Keratinocyte (primary cell): ENCODE measurements at regions not wholly inside any gene's neighbourhood (a gene's known extent, or its start where the extent isn't known, plus 50 kb on each side); places are given as distances from the start of the nearest gene placed in this dataset.

ENCODE experiments used
- DNase-seq: peaks from one replicate; pipeline ENCODE4 v3.0.0-alpha.2; 2011; ENCODE audit warnings: low read depth, missing footprints, low spot score
- FAIRE-seq: peaks from 2 replicates; lab custom pipeline; 2011; peaks lifted over from hg19 to GRCh38; lab: Jason Lieb, UNC
- H2AFZ ChIP-seq: 2 replicates; pipeline ENCODE4 v1.6.0; 2012; ENCODE audit warnings: low read length, control low read depth, inconsistent platforms; ENCODE audit not compliant: control insufficient read depth
- H3K27ac ChIP-seq: 2 replicates; pipeline ENCODE4 v1.5.1; 2011; ENCODE audit warnings: low read length; ENCODE audit not compliant: control insufficient read depth, insufficient read depth
- H3K27me3 ChIP-seq: 3 replicates; pipeline ENCODE4 v1.6.0; 2011; ENCODE audit warnings: low read length; ENCODE audit not compliant: control insufficient read depth, insufficient read depth; ENCODE audit errors: extremely low read depth
- H3K36me3 ChIP-seq, 2 experiments: 2 replicates in 1 of 2; 3 replicates in 1 of 2; pipeline ENCODE4 v1.5.1; 2011; ENCODE audit warnings: low read length in 2 of 2, mild to moderate bottlenecking in 1 of 2; ENCODE audit not compliant: control insufficient read depth in 2 of 2, insufficient read depth in 2 of 2; ENCODE audit errors: extremely low read depth in 1 of 2
- H3K4me1 ChIP-seq: 3 replicates; pipeline ENCODE4 v1.5.1; 2011; ENCODE audit warnings: low read length; ENCODE audit not compliant: control insufficient read depth, insufficient read depth; ENCODE audit errors: extremely low read depth
- H3K4me2 ChIP-seq: 3 replicates; pipeline ENCODE4 v1.6.0; 2011; ENCODE audit warnings: low read depth, low read length; ENCODE audit not compliant: control insufficient read depth, insufficient read depth; ENCODE audit errors: extremely low read depth
- H3K4me3 ChIP-seq, 3 experiments: fragments of 200-600 bp in 1 of 3; sonication (generic) in 1 of 3; 2 replicates in 2 of 3; 3 replicates in 1 of 3; pipeline ENCODE4 v1.5.1; 2011 to 2016; ENCODE audit warnings: low read length in 3 of 3, mild to moderate bottlenecking in 3 of 3, control low read depth in 2 of 3, inconsistent platforms in 1 of 3, low read depth in 1 of 3, mixed read lengths in 1 of 3, mixed run types in 1 of 3, moderate library complexity in 1 of 3; ENCODE audit not compliant: control insufficient read depth in 2 of 3, insufficient read depth in 2 of 3; ENCODE audit errors: extremely low read depth in 1 of 3
- H3K79me2 ChIP-seq: 2 replicates; pipeline ENCODE4 v1.6.0; 2012; ENCODE audit warnings: low read length; ENCODE audit not compliant: control insufficient read depth, insufficient read depth
- H3K9ac ChIP-seq: 3 replicates; pipeline ENCODE4 v1.6.0; 2011; ENCODE audit warnings: low read length; ENCODE audit not compliant: control insufficient read depth, insufficient read depth; ENCODE audit errors: extremely low read depth
- H3K9me1 ChIP-seq: 3 replicates; pipeline ENCODE4 v1.6.0; 2011; ENCODE audit warnings: low read length; ENCODE audit not compliant: control insufficient read depth, insufficient read depth; ENCODE audit errors: extremely low read depth
- H3K9me3 ChIP-seq: 2 replicates; pipeline ENCODE4 v1.5.1; 2012; ENCODE audit warnings: low read depth, low read length; ENCODE audit not compliant: control insufficient read depth
- H4K20me1 ChIP-seq: 3 replicates; pipeline ENCODE4 v1.6.0; 2011; ENCODE audit warnings: low read length; ENCODE audit not compliant: control insufficient read depth, insufficient read depth; ENCODE audit errors: extremely low read depth
- EZH2 ChIP-seq: IDR thresholded peaks from one replicate; pipeline ENCODE4 v1.6.1; 2012; ENCODE audit warnings: inconsistent platforms, mild to moderate bottlenecking, low read length, moderate library complexity
- dilution Hi-C: fragments of 300-500 bp; cut with MboI; formaldehyde crosslinking; loops from one replicate; pipeline ENCODE4 v1.7.0; 2020; ENCODE audit warnings: low sequenced_read_pairs; ENCODE audit not compliant: extremely low pct_ligation_motif_present
- TF ChIP-seq, protein P1 (sequence below), 3 experiments: IDR thresholded peaks in 1 of 3; conservative IDR thresholded peaks in 1 of 3; optimal IDR thresholded peaks in 1 of 3; 2 replicates in 2 of 3; 3 replicates in 1 of 3; pipeline versions ENCODE3 to v1.5.1; 2011; ENCODE audit warnings: low read length in 3 of 3, mild to moderate bottlenecking in 3 of 3, moderate library complexity in 2 of 3, control low read depth in 1 of 3, inconsistent platforms in 1 of 3; ENCODE audit not compliant: insufficient read depth in 2 of 3; ENCODE audit errors: extremely low read depth in 1 of 3

DNA sequence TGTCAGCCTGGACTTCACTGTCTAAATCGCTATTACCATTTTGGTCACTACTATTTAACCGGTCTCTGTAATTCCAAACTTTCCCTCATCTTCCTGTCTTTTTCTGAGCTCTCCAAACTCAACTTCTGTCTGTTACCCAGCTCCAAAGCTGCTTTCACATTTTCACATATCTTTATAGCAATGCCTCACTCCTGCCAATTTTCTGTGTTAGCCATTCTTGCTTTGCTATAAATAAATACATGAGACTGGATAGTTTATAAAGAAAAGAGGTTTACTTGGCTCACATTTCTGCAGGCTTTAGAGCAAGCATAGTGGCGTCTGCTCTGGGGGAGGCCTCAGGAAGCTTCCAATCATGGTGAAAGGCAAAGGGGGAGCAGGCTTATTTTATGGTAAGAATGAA, 368.3 kb upstream of the GNPDA2 start:
- dilution Hi-C loops: no loop called here
- no peak for FAIRE-seq
- no peak overlapping the region for H3K27ac ChIP-seq

DNA sequence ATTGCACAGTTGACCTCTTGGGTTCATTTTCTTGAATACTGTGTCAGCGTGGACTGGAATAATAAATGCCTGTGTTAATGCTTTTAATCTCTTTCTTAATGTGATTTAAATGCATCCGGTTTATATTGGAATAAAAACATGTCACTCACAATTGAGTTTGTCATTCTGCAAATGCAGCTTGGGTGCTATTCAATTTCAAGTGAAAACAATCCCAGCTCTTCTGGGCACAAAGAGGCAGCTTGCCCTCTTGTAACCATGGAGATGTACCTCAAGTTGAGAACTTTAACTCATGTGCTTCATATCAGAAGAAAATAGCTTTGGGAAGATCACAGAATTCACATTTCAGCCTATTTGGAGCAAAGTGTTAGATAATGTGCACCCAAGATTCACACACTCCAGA, 355.7 kb upstream of the GNPDA2 start:
- Histone ChIP-seq H3K4me1 (no peaks in the 10 kb centered on the region), H3K9me1 (no peaks in the 10 kb centered on the region), H3K27me3 (no peaks in the 10 kb centered on the region), H3K27ac (no peak overlapping the region), H3K4me3 (no peak overlapping the region), H3K36me3 (no peaks in the 10 kb centered on the region), H2AFZ (no peak overlapping the region), H3K9me3 (no peaks in the 10 kb centered on the region), H3K4me2 (no peak overlapping the region), H4K20me1 (no peaks in the 10 kb centered on the region), H3K9ac (no peak overlapping the region), H3K79me2 (no peaks in the 10 kb centered on the region)
- dilution Hi-C loops: no loop called here
- DNase-seq (no peak), FAIRE-seq (no peak)
- no peak for TF ChIP-seq EZH2
- TF ChIP-seq, protein P1, sequence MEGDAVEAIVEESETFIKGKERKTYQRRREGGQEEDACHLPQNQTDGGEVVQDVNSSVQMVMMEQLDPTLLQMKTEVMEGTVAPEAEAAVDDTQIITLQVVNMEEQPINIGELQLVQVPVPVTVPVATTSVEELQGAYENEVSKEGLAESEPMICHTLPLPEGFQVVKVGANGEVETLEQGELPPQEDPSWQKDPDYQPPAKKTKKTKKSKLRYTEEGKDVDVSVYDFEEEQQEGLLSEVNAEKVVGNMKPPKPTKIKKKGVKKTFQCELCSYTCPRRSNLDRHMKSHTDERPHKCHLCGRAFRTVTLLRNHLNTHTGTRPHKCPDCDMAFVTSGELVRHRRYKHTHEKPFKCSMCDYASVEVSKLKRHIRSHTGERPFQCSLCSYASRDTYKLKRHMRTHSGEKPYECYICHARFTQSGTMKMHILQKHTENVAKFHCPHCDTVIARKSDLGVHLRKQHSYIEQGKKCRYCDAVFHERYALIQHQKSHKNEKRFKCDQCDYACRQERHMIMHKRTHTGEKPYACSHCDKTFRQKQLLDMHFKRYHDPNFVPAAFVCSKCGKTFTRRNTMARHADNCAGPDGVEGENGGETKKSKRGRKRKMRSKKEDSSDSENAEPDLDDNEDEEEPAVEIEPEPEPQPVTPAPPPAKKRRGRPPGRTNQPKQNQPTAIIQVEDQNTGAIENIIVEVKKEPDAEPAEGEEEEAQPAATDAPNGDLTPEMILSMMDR (optimal IDR thresholded peaks at IDR 0.05 in 1 of 3, IDR thresholded peaks at IDR 0.05 in 1 of 3, conservative IDR thresholded peaks at IDR 0.05 in 1 of 3; ENCODE audit: extremely low read depth in 1 of 3, insufficient read depth in 2 of 3, low read length in 3 of 3): no peak

More for the DNA sequence above, 368.3 kb upstream of the GNPDA2 start:
- Histone ChIP-seq H3K9ac (no peak overlapping the region), H3K27me3 (no peaks in the 10 kb centered on the region), H3K9me1 (no peaks in the 10 kb centered on the region), H3K4me1 (no peaks in the 10 kb centered on the region), H4K20me1 (no peaks in the 10 kb centered on the region), H2AFZ (no peak overlapping the region), H3K9me3 (no peaks in the 10 kb centered on the region), H3K79me2 (no peaks in the 10 kb centered on the region), H3K4me3 (no peak overlapping the region), H3K4me2 (no peak overlapping the region), H3K36me3 (no peaks in the 10 kb centered on the region)
- no peak for DNase-seq
- TF ChIP-seq, protein P1 (optimal IDR thresholded peaks at IDR 0.05 in 1 of 3, IDR thresholded peaks at IDR 0.05 in 1 of 3, conservative IDR thresholded peaks at IDR 0.05 in 1 of 3; ENCODE audit: extremely low read depth in 1 of 3, insufficient read depth in 2 of 3, low read length in 3 of 3): no peak
- TF ChIP-seq EZH2: no peak
